ENCODE measurements at regions not wholly inside any gene's neighbourhood (a gene's known extent, or its start where the extent isn't known, plus 50 kb on each side); places are given as distances from the start of the nearest gene placed in this dataset.

GRCh38 chr9:73011181-73011750 lies 58.4 kb upstream of the ALDH1A1 start:
- DNase-seq, result no peak

DNA sequence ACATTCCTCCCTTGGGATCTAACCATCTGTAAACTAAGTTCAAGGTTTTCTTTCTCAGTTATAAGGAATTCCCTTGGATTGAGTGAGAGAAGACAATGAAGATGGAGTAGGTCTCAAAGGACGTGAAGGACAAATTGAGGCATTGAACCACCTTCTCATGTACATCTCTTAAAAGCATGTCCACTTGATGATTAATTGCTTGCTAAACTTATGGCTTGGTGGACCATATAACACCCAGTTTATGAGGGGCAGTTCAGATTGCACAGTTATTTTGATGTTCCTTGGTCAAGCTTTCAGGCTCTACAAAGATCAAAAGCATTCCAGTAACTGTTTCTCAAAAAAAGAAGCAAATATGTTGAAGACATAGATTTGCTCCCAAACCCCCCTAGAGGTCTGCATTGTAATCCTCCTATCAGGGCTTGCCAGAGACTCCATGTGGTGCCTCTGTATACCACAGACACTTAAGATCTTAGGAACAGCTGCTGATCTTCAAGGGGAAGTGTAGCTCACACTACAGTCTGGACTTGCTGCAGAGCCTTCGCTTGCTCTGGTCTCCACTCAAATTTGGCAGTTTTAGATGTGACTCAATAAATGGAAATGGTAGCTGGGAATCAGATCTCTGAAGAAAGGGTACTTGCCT lies 56.9 kb upstream of the ALDH1A1 start:
- no peak for DNase-seq

- no peak for DNase-seq
Observed at GRCh38 chr9:73007966-73008672, 55.3 kb upstream of the ALDH1A1 start.

- DNase-seq, result no peak
Observed at GRCh38 chr9:73006986-73007385, 54.1 kb upstream of the ALDH1A1 start.
